ENCODE measurements at regions not wholly inside any gene's neighbourhood (a gene's known extent, or its start where the extent isn't known, plus 50 kb on each side); places are given as distances from the start of the nearest gene placed in this dataset.
A peak's percentile ranks its signal among the peaks of the same experiment; 100 is the strongest.

DNA sequence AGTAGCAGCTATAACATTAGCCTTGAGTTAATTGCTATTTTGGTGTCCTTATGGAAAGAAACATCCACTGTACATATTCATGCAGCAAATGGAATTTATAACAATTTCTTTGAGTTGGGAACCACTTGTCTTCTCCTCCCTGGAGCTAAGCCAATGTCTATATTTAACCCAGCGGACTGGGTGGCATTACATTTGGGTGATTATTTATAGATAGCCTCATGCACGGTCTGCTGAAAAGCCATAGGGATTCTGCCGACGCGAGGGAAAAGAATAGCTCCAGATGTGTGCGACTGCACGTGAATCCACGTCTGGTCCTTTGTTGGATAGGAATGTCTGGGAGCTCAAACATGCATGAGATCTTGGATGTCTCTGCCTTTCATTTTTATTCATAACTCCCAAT is 157.5 kb upstream of the BRINP1 start:
- Mint-ChIP-seq H3K36me3 (ENCODE audit: low read depth) (no peaks in the 10 kb centered on the region), H3K4me3 (no peak overlapping the region), H3K27me3 (ENCODE audit: low read depth) (no peaks in the 10 kb centered on the region), H3K27ac (no peak overlapping the region), H3K4me1 (ENCODE audit: low read depth) (no peaks in the 10 kb centered on the region), H3K9me3 (ENCODE audit: insufficient read depth) (no peaks in the 10 kb centered on the region)
- ChIA-PET POLR2A (no interaction called here), CTCF (no interaction called here)
- ATAC-seq = no peak
- no peak for DNase-seq

DNA sequence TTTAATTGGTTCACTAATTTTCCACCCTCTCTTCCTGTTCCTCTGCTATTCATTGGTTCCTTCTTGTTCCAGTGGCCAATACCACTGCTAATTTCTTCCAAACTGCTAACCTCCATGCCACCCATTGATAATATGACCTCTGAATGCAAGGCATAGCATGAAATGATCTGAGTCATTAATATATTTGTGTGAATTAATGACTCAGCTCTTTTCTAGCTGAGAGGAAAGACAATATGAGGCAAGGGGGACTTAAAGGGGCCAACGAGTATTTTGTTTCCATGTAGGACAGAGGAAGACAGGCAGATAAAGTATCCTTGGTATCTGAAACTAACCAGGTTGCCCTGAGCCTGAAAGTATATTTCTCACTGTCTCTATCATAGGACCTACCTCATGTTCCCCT is 154.3 kb upstream of the BRINP1 start:
- Mint-ChIP-seq H3K9me3 (ENCODE audit: insufficient read depth) (no peaks in the 10 kb centered on the region), H3K27me3 (ENCODE audit: low read depth) (no peaks in the 10 kb centered on the region), H3K4me3 (no peak overlapping the region), H3K36me3 (ENCODE audit: low read depth) (no peaks in the 10 kb centered on the region), H3K4me1 (ENCODE audit: low read depth) (no peaks in the 10 kb centered on the region), H3K27ac (no peak overlapping the region)
- POLR2A ChIA-PET = no interaction called here
- no peak for DNase-seq
- CTCF ChIA-PET = no interaction called here
- no peak for ATAC-seq

DNA sequence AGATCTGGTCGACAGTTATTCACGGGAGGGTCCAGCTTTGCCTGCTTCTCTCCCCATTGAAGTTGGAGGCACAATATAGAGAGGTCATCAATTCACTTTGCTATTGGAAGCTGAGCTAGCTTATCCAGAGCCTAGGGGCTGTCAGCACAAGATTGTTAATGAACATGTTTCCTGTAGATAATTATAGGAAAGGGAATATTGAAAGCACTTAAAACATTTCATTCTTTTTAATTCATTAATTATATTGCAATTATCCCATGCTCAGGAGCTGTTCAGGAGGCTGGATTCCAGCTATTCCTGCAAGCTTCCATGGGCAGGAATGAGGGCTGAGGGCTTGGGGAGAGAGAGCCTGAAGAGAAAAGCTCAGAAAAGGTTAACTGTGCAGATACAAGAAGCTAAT is 153.1 kb upstream of the BRINP1 start:
- Mint-ChIP-seq H3K36me3 (ENCODE audit: low read depth) (no peaks in the 10 kb centered on the region), H3K27me3 (ENCODE audit: low read depth) (no peaks in the 10 kb centered on the region), H3K4me3 (no peak overlapping the region), H3K9me3 (ENCODE audit: insufficient read depth) (no peaks in the 10 kb centered on the region), H3K27ac (no peak overlapping the region), H3K4me1 (ENCODE audit: low read depth) (no peaks in the 10 kb centered on the region)
- DNase-seq (no peak), ATAC-seq (no peak)
- ChIA-PET CTCF (no interaction called here), POLR2A (no interaction called here)

DNA sequence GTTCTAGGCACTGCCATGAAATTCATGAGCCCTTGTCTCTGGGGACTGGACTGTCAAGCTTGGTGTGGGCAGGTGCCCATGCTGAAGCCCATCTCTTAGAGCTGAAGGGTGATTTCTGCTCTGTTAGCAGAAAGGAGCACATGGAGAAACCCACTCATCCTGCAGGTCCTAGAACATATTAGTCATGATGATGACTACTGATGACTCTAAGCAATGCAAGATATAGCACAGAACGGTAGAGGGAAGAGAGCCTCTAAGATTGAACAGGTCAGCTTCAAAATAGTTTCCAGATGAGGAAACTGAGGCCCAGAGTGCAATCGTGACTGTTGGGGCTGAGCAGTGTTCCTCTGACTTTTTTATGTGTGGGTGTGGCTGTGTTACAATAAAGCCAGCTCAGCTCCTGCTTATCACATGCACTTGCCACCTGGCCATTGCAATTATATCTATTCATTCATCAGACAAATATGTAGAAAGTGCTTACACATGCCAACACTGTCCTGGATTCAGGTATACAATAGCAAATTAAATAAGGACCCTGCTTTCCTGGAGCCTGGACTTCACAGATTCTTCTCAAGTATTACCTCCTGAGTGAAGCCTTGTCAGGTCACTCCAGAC is 140.2 kb upstream of the BRINP1 start:
- no peaks in the 10 kb centered on the region for H3K4me1 Mint-ChIP-seq (ENCODE audit: low read depth)
- CTCF ChIA-PET = no interaction called here
- H3K27ac Mint-ChIP-seq = no peak overlapping the region
- POLR2A ChIA-PET = no interaction called here
- no peaks in the 10 kb centered on the region for H3K27me3 Mint-ChIP-seq (ENCODE audit: low read depth)
- no peak for DNase-seq
- ATAC-seq = no peak
- no peaks in the 10 kb centered on the region for H3K36me3 Mint-ChIP-seq (ENCODE audit: low read depth)
- no peak overlapping the region for H3K4me3 Mint-ChIP-seq
- no peaks in the 10 kb centered on the region for H3K9me3 Mint-ChIP-seq (ENCODE audit: insufficient read depth)

DNA sequence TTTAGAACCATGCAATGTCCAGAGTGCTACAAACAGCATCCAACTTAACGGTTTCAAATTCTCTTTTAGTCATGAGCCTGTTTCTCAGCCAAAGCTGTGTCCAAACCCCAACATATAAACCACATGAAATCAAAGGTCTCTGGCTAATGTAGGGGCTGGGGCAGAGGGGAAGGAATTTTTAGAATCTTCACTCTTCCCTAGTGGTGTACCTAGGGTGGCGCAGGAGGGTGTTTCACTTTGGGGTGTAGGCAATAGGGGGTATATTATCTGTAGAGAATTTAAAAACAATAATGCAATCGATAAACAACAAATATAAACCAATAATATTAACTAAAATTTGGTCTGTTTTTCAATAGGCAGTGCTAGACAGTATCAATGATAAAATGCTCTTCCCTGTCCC is 132.1 kb upstream of the BRINP1 start:
- POLR2A ChIA-PET = no interaction called here

DNA sequence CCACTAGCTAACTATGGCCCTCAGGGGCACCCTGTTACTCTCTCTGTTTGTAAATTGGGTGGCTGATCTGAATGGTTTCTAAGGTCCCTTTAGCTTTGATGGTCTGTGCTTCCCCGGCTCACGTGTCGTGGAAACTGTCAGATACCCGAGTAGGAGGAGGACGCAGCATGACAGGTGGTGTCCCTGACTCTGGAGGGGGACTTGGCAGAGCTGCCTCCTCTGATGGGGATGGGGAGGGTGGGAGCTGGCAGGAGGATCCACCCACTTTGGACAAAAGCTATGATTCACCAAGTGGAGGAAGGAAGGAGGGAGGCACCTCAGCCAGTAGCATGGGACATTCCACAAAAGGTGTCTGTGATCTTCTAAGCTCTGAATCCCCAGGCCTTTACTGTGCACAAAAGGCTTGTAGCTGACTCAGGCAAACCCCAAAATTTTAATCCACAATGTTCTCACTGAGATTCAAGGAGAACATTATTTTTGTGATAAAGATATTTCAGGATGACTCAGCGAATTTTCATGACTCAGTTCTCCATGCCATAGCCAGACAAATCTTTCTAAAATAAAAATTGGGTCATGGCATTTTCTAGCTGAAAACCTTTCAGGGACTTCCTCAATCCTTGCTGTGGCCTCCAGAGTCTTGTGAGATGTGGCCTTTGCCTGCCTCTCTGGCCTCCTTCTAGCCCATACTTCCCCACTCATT is 131.0 kb upstream of the BRINP1 start:
- H3K4me1 Mint-ChIP-seq (ENCODE audit: low read depth) = no peaks in the 10 kb centered on the region
- no peak overlapping the region for H3K4me3 Mint-ChIP-seq
- H3K36me3 Mint-ChIP-seq (ENCODE audit: low read depth) = no peaks in the 10 kb centered on the region
- H3K9me3 Mint-ChIP-seq (ENCODE audit: insufficient read depth) = no peaks in the 10 kb centered on the region
- no peaks in the 10 kb centered on the region for H3K27me3 Mint-ChIP-seq (ENCODE audit: low read depth)
- DNase-seq (no peak), ATAC-seq (no peak)
- peak overlapping the region; percentile 4 for H3K27ac Mint-ChIP-seq
- CTCF ChIA-PET = interaction anchor here (1.5 kb wide), 1 partner anchor 21 kb away, joined by 3 read pairs; no protein-coding TSS in a partner anchor
- POLR2A ChIA-PET = no interaction called here

More for the DNA sequence above, 132.1 kb upstream of the BRINP1 start:
- Mint-ChIP-seq H3K4me3 (no peak overlapping the region), H3K27me3 (ENCODE audit: low read depth) (no peaks in the 10 kb centered on the region), H3K27ac (no peak overlapping the region), H3K36me3 (ENCODE audit: low read depth) (no peaks in the 10 kb centered on the region), H3K4me1 (ENCODE audit: low read depth) (no peaks in the 10 kb centered on the region), H3K9me3 (ENCODE audit: insufficient read depth) (no peaks in the 10 kb centered on the region)
- ATAC-seq (no peak), DNase-seq (no peak)
- CTCF ChIA-PET = no interaction called here

DNA sequence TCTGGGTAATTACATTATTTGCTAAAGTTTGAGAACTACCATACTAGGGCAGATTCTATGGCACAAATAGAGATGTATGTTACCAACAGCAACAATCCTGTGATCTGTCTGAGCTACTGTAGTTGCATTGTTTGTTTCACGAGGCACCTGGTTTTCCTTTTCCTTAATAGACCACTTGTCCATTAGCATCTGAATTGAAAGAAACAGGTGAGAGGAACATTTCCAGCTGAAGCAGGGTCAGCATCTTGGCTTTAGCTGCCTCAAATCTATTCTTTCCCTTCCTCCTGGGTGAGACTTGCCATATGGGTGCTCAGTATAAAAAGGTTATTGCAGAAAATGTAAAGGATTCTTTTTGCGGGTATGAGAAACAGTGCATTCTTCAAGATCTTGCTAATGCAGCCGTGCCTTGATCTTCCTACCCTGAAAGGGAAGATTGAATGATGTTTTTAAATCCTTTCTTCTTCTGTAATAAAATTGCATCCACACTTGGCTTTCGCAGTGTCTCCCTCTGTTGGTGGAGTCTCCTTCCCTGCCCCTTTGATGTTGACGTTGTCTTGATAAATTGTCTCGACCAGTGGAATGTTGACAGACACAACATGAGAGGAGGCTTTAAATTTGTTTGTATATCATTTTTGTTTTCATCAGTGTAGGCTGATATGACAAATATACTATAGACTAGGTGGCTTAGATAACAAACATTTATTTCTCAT is 118.0 kb upstream of the BRINP1 start:
- Mint-ChIP-seq H3K27me3 (ENCODE audit: low read depth) (no peaks in the 10 kb centered on the region), H3K36me3 (ENCODE audit: low read depth) (no peaks in the 10 kb centered on the region), H3K27ac (no peak overlapping the region), H3K4me1 (ENCODE audit: low read depth) (no peaks in the 10 kb centered on the region), H3K4me3 (no peak overlapping the region), H3K9me3 (ENCODE audit: insufficient read depth) (no peaks in the 10 kb centered on the region)
- DNase-seq (no peak), ATAC-seq (no peak)
- ChIA-PET CTCF (no interaction called here), POLR2A (no interaction called here)

DNA sequence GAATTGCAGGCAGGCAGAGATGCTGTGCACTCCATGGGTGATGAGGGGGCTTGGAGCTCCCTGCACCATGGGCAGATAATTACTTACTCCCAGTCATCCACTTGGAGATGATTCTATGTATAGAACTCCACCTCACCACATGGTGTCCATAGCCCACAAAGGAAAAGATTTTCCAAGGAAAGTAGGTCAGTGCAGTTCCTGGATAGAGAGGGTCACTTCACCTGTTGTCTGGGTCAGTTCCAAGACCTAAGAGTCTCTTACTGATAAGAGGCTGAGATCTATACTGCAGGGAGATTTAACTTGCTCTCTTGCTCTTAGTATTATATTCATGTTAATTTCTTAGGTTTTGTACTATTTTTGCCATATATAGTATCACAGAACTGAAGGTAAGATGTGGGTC is 113.9 kb upstream of the BRINP1 start:
- no peaks in the 10 kb centered on the region for H3K27me3 Mint-ChIP-seq (ENCODE audit: low read depth)
- DNase-seq = no peak
- H3K4me1 Mint-ChIP-seq (ENCODE audit: low read depth) = no peaks in the 10 kb centered on the region
- no peaks in the 10 kb centered on the region for H3K36me3 Mint-ChIP-seq (ENCODE audit: low read depth)
- CTCF ChIA-PET = no interaction called here
- no peak overlapping the region for H3K4me3 Mint-ChIP-seq
- no peak overlapping the region for H3K27ac Mint-ChIP-seq
- no peak for ATAC-seq
- peaks cover 2% of the 10 kb centered on the region for H3K9me3 Mint-ChIP-seq (ENCODE audit: insufficient read depth)
- POLR2A ChIA-PET = no interaction called here

DNA sequence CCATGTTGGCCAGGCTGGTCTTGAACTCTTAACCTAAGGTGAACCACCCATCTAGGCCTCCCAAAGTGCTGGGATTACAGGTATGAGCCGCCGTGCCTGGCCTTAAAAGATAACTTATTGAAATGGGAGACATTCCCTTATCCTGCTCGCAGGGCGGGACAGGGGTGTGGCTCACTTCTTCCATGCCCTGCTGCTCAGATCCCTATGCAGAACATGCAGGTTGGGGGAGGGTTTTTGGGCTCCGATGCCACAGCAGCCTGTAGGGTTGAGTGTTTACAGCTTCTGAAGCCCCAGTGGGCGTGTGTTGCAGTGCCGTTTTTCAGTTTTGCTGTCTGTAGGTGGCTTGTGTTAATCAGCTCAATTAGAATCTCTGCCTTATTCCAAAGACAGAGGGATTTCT is 108.0 kb upstream of the BRINP1 start:
- no peaks in the 10 kb centered on the region for H3K36me3 Mint-ChIP-seq (ENCODE audit: low read depth)
- no peaks in the 10 kb centered on the region for H3K4me1 Mint-ChIP-seq (ENCODE audit: low read depth)
- H3K27me3 Mint-ChIP-seq (ENCODE audit: low read depth) = no peaks in the 10 kb centered on the region
- peaks cover 11% of the 10 kb centered on the region for H3K9me3 Mint-ChIP-seq (ENCODE audit: insufficient read depth)
- ChIA-PET POLR2A (no interaction called here), CTCF (no interaction called here)
- no peak overlapping the region for H3K27ac Mint-ChIP-seq
- H3K4me3 Mint-ChIP-seq = no peak overlapping the region
- ATAC-seq = no peak
- no peak for DNase-seq

DNA sequence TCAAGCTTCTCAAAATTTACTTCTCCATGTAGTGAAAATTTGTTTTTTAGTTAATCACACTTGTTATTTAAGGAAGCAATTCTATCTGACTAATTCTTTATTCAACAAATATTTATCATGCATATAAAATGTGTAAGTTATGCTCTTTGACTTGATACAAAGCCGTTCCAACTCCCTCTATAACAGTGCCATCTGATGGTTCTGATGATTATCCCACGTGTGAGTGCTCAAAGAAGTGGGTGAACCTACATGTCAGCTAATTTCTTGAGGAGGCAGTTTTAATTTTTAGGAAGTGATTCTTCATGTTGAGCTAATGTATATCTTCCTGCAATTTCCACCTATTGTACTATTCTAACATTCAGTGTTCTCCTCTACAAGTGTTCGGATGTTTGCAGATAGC is 88.8 kb upstream of the BRINP1 start:
- no peaks in the 10 kb centered on the region for H3K9me3 Mint-ChIP-seq (ENCODE audit: insufficient read depth)
- H3K4me1 Mint-ChIP-seq (ENCODE audit: low read depth) = no peaks in the 10 kb centered on the region
- ChIA-PET POLR2A (no interaction called here), CTCF (no interaction called here)
- ATAC-seq = no peak
- no peak overlapping the region for H3K27ac Mint-ChIP-seq
- H3K4me3 Mint-ChIP-seq = no peak overlapping the region
- DNase-seq = no peak
- H3K27me3 Mint-ChIP-seq (ENCODE audit: low read depth) = no peaks in the 10 kb centered on the region
- no peaks in the 10 kb centered on the region for H3K36me3 Mint-ChIP-seq (ENCODE audit: low read depth)

DNA sequence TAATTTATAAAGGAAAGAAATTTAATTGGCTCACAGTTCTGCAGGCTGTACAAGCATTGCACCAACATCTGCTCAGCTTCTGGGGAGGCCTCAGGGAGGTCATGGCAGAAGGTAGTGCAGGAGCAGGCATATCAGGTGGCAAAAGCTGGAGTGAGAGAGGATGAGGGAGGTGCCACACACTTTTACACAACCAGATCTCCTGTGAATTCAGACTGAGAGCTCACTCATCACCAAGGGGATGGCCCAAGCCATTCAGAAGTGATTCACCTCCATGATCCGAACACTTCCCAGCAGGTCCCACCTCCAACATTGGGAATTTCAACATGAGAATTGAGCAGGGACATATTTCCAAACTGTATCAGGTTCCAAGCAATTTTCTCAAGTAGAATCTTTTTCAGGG is 84.7 kb upstream of the BRINP1 start:
- Mint-ChIP-seq H3K4me1 (ENCODE audit: low read depth) (no peaks in the 10 kb centered on the region), H3K27ac (no peak overlapping the region), H3K4me3 (no peak overlapping the region), H3K36me3 (ENCODE audit: low read depth) (no peaks in the 10 kb centered on the region), H3K27me3 (ENCODE audit: low read depth) (no peaks in the 10 kb centered on the region), H3K9me3 (ENCODE audit: insufficient read depth) (no peaks in the 10 kb centered on the region)
- POLR2A ChIA-PET = no interaction called here
- CTCF ChIA-PET = no interaction called here
- no peak for DNase-seq
- no peak for ATAC-seq

DNA sequence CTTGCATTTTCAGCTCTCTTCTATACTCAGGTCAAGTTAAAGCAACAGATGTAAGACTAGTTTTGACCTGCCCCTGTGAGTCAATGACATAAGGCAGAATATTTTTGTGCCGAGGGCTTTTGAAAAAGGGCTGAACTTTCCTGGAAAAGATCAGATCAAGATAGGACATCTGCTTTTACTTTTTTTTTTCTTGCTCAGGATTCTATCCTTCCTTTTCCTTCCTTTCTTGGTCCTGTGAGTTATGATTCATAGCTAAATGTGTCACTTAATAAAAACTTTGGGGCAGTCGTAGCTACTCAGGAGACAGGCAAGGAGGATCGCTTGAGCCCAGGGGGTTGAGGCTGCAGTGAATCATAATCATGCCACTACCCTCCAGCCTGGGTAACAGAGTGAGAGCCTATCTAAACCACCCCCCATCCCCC is 84.3 kb upstream of the BRINP1 start:
- ATAC-seq = no peak
- H3K27me3 Mint-ChIP-seq (ENCODE audit: low read depth) = no peaks in the 10 kb centered on the region
- H3K4me3 Mint-ChIP-seq = no peak overlapping the region
- H3K4me1 Mint-ChIP-seq (ENCODE audit: low read depth) = no peaks in the 10 kb centered on the region
- ChIA-PET CTCF (no interaction called here), POLR2A (no interaction called here)
- no peak overlapping the region for H3K27ac Mint-ChIP-seq
- DNase-seq = no peak
- H3K36me3 Mint-ChIP-seq (ENCODE audit: low read depth) = no peaks in the 10 kb centered on the region
- no peaks in the 10 kb centered on the region for H3K9me3 Mint-ChIP-seq (ENCODE audit: insufficient read depth)

DNA sequence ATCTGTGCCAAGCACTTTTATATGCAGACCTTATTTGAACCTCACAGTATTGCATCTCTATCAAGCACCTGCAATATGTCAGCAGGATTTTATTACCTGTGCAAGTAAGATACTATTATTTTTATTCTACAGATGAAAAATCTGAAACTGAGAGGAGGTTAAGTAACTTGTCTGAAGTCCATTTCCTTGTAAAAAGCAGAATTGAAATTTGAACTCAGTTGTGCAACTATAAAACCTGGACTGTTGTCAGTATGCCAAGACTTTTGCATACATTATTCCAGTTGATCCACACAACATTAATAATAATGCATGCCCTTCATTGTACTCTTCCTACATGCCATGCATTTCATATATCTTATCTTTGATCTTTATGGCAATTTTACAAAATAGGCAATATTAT is 82.2 kb upstream of the BRINP1 start:
- POLR2A ChIA-PET = no interaction called here
- ATAC-seq (no peak), DNase-seq (no peak)
- Mint-ChIP-seq H3K36me3 (ENCODE audit: low read depth) (no peaks in the 10 kb centered on the region), H3K27me3 (ENCODE audit: low read depth) (no peaks in the 10 kb centered on the region), H3K4me3 (no peak overlapping the region), H3K27ac (no peak overlapping the region), H3K4me1 (ENCODE audit: low read depth) (no peaks in the 10 kb centered on the region), H3K9me3 (ENCODE audit: insufficient read depth) (no peaks in the 10 kb centered on the region)
- CTCF ChIA-PET = no interaction called here

Data from activated CD8-positive, alpha-beta T cell treated with anti-CD3 and anti-CD28 coated beads, Interleukin-2, amount 10 ng/mL, durations not matched to agents 7 days and 5 days (primary cell).